H7 (cell line): ENCODE measurements at regions not wholly inside any gene's neighbourhood (a gene's known extent, or its start where the extent isn't known, plus 50 kb on each side); places are given as distances from the start of the nearest gene placed in this dataset.

Experiments used
- DNase-seq: peaks from one replicate; pipeline ENCODE4 v3.0.0; 2012
- H3K27me3 ChIP-seq: 2 replicates; pipeline ENCODE4 v1.6.0; 2011; ENCODE audit warnings: mild to moderate bottlenecking, low read length; ENCODE audit not compliant: control insufficient read depth, insufficient read depth
- H3K36me3 ChIP-seq: replicated peaks from 2 replicates; pipeline ENCODE4 v1.5.1; 2011; ENCODE audit warnings: low read length; ENCODE audit not compliant: control insufficient read depth, insufficient read depth
- H3K4me3 ChIP-seq: 2 replicates; pipeline ENCODE4 v1.5.1; 2011; ENCODE audit warnings: low read depth, mild to moderate bottlenecking, control low read depth, low read length, moderate library complexity; ENCODE audit not compliant: insufficient read depth

DNA sequence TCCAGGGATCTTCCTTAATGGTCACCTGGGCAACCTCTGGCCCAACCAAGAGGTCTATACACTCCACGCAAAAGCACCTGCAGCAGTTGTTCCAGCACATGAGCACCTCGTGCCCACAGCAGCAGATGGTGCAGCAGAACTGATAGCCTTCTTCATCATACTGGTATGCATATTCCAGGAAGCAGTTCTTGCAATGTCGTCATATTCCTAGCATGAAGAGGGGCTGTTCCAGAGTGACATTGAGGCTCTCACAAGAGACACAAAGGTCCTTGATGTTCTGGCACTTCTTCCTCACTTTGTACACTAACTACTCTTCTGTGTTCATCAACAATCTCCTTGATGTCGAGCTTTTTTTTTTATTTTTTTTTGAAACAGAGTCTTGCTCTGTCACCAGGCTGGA is 386.2 kb downstream of the MEIS1 start:
- Histone ChIP-seq H3K36me3 (no peaks in the 10 kb centered on the region), H3K4me3 (no peak overlapping the region), H3K27me3 (no peaks in the 10 kb centered on the region)
- DNase-seq, result no peak

DNA sequence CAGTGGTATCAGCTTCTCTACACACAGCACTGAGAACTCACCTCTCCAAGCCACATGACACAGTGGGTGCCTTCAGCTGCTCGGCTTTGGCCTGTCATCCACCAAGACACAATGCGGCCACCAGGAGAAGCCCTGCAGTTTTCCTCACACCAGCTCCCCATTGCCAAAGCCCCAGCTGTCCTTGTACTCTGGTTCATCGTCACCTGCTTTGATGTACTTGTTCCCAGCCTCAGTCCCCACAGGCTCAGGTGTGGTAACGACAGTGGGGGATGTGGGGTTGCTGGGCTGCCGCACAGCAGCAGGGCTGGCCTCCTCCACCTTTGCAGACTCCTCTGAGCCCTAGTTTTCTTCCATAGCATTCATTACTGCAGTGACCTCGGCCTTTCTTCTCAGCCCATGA is 387.3 kb downstream of the MEIS1 start:
- DNase-seq, result no peak
- Histone ChIP-seq H3K27me3 (no peaks in the 10 kb centered on the region), H3K4me3 (no peak overlapping the region), H3K36me3 (no peaks in the 10 kb centered on the region)

DNA sequence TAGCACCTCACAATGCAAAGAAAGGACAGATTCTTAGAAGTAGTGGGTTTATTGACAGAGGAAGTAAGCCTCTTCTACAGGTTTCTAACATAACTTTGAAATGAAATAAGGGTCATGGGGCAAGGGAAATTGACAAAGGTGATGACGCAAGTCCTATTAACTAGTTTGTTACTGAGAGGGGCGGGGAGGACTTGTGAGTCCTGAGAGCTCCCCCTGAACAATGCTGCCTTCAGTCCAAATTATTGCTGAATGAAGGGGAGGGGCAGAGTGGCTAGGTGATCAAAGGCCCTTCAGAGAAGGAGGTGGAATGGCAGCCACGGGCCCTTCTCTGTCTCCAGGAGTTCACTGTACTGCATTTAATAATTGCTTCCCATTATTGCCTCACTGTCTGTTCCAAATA is 390.0 kb downstream of the MEIS1 start:
- no peak for DNase-seq

DNA sequence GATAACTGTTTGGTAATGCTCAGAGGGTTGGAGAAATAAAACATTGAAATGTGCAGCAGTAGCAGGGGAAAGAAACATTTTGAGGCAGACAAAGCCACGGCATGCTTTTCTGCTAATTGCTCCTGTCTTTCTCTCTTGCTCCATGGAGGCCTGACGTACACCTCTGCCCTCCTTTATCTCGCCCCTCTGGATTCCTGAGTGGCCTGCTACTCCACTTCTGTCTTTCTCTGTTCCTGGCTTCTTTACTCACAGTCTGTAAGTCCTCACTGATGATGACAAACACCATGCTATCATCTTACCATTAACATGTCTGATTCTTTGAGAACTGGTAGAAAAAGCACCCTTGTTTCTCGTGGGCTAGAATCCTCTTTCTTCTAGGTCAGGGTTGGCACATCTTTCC is 392.9 kb downstream of the MEIS1 start:
- no peak overlapping the region for H3K4me3 ChIP-seq
- no peak for DNase-seq
- no peaks in the 10 kb centered on the region for H3K36me3 ChIP-seq

More for the DNA sequence above, 390.0 kb downstream of the MEIS1 start:
- Histone ChIP-seq H3K4me3 (no peak overlapping the region), H3K27me3 (no peaks in the 10 kb centered on the region), H3K36me3 (no peaks in the 10 kb centered on the region)

DNA sequence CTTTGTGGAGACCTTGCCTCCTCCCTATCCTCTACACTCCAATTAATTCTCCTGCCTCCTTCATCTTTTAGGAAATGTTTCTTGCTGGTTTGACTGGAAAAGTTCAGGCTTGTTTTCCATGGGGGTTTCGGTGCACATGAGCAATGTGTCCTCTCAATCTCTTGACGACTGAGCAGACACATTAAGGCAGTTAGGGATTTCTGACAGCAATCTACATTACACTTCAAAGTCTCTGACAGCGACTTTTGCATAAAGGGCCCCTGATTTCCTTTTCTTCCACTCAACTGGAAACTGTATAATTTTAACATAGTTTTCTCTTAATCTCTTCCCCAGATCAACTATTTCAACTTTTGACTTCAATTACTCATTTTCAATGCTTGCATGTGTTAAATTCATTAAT is 394.0 kb downstream of the MEIS1 start:
- DNase-seq, result no peak
- Histone ChIP-seq H3K27me3 (no peaks in the 10 kb centered on the region), H3K4me3 (no peak overlapping the region), H3K36me3 (no peaks in the 10 kb centered on the region)

More for the DNA sequence above, 392.9 kb downstream of the MEIS1 start:
- H3K27me3 ChIP-seq, result no peaks in the 10 kb centered on the region

DNA sequence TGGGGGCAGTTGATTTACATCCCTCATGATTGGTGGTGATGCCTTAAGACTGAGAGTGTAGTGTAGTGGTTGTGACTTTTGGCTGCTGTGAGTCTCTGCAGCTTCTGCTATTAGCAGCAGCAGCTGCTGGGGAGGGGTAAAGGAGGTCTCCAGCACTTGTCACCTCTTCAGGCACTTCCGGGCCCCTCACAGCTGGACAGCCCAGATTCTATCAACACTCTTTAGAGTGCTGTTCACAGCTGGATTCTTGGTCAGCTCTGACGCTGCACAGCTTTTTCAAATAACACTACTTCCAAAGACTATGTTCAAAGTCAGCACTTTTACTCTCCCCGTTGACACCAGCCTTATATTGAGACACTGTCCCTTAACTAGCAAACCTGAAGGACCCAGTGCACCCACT is 396.0 kb downstream of the MEIS1 start:
- no peaks in the 10 kb centered on the region for H3K27me3 ChIP-seq
- H3K4me3 ChIP-seq, result no peak overlapping the region
- H3K36me3 ChIP-seq, result no peaks in the 10 kb centered on the region
- no peak for DNase-seq

DNA sequence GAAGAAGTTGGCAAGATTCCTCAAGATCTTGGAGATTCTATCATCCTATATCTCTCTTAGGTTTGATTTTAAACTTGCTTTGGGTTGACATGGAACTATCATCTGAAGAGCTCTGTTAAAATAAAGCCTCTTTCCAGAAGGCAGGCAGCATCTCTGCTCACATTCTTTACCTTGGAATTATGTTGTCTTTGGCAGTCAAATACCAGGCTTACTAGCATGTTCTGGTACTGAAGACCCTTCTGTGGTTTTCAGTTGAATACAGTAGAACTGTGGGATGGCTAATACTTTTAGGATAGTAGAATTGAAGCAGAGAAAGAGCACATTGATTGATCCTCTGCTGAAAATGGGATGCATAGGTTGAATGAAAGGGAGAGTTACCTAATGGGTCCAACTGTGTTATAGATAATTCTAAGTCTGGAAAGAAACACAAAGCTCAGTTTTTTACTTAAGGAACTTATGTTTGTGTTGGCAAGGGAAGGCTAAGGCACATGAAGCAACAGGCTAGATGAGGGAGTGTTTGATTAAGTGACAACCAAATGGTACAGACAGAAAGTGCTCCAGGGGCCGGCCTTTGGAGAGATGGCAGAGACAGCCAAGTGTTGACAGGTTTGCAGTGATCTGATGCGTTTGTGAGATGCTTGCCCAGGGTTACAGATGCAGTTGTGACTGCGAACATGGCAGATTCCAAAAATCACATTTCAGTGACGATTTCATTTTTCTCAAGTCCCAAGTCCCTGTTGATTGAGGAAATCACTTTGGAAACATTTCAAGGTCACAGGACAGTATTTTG is 397.9 kb downstream of the MEIS1 start:
- Histone ChIP-seq H3K36me3 (no peaks in the 10 kb centered on the region), H3K27me3 (no peaks in the 10 kb centered on the region), H3K4me3 (no peak overlapping the region)
- no peak for DNase-seq

DNA sequence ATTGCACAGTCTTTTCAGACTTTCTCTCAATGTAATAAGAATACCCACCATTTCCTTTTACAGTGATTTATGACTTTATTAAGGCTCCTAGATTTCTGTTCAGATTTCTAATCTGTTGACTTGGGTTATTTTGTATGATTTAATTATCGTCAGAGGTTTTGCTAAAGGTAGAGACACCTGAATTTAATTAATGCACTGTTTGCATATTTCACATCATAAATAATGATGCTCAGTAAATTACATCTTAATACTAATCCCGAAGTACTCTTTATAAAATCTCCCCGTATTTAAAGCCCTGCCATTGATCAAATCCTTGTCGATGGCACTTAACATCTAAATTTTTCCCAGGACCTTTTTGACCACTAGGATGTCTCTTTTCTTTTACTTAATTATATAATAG is 399.9 kb downstream of the MEIS1 start:
- DNase-seq, result no peak
- Histone ChIP-seq H3K27me3 (no peaks in the 10 kb centered on the region), H3K36me3 (no peaks in the 10 kb centered on the region), H3K4me3 (no peak overlapping the region)

DNA sequence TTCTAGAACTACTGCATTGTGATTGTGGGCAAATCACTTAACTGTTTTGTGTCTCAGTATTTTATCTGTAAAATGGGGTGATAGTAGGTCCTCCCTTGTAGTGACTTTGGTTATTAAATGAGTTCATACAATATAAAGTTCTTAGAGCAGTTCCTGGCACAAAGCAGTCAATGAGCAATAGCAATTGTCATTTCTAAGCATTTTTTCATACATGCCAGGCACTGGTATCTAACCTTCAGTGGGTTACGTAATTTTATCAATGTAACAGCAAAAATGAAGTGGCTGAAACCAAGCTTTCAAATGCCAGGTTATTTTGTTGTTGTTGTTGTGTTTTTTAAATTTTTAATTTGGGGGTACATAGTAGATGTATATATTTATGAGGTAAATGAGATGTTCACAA is 401.9 kb downstream of the MEIS1 start:
- no peaks in the 10 kb centered on the region for H3K36me3 ChIP-seq
- DNase-seq, result no peak
- no peaks in the 10 kb centered on the region for H3K27me3 ChIP-seq

DNA sequence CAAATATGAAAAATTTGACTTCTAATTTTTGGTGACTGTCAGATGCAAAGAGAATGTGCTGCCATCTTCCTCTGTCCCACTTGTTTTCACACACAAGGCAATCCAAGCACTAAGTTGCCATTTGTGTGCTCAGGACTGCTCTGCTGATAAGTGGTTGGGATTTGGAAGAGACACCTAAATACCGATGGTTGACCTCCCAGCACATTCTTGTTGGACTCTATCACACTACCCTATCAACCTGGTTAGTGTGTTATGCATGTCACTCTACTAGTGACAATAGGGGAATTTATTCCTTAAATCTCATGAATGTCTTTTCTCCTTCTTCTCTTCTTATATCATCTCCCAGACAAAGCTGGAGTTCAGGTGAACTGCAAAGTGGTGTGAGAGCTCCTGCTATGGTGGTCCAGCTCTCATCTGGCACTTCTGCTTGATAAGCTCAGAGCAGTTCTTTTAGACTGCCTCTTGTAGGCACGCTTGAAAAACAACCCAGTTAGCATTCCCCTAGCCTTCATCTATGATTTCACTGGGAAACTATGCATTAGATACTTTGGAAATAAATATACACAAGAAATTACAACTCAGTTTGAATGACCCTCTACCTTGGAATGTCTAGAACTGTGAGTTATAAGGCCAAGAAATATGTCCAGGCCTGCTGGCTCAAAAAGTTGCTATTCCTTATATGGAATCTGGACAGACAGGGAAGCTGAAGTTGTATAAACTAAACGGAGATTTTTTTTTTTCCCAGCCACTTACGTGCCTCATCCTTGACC is 404.8 kb downstream of the MEIS1 start:
- Histone ChIP-seq H3K4me3 (no peak overlapping the region), H3K36me3 (no peaks in the 10 kb centered on the region)
- no peak for DNase-seq

More for the DNA sequence above, 401.9 kb downstream of the MEIS1 start:
- no peak overlapping the region for H3K4me3 ChIP-seq

DNA sequence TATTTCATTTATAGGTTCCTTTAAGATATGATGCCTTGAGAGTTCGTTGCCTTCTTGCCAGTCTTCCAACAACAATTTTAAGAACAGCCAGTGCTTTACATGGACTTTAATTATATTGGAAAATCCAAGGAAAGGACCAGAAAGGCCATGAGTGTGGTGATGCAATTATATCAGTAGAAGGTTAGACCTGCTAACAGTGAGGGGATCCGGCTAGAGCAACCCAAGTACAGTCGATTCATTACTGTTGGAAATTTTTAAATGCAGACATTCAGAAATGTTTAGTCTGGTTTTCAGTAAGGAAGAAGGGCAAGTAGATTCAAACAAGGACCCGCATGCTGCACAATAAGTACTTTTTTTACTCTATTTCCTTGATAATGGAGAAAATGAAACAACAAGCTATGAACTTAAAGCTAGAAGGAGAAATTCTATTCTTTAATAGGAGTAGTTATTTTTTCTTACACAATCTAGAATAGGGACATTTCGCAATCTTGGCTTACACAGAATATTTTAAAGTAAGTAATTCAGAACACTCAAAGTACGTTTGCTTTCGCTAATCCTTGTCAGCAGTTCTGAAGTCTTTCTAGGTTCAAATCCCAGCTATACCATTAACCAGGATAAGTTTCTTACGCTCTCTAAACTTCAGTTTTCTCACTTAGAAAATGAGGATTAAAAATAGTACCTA is 405.5 kb downstream of the MEIS1 start:
- Histone ChIP-seq H3K4me3 (no peak overlapping the region), H3K36me3 (no peaks in the 10 kb centered on the region), H3K27me3 (no peaks in the 10 kb centered on the region)
- DNase-seq, result no peak

More for the DNA sequence above, 404.8 kb downstream of the MEIS1 start:
- no peaks in the 10 kb centered on the region for H3K27me3 ChIP-seq

DNA sequence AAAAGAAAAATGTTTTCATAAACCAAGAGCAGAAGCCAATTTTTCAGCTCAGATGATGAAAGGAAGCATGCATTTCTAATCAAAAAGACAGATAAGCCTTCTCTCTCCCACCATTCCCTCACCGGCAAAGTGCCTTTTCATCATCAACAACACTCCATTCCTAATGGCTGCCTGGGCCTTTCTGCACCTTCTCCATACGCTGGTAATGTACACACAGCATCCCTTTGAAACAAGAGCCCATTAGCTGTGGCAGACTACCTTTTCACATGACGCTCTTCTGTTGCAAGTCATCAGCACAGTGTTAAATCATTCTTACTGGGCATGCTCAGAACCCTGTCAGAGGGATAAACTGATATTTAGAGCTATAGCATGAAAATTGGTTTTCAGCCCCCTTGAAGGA is 408.9 kb downstream of the MEIS1 start:
- no peak for DNase-seq
- Histone ChIP-seq H3K36me3 (no peaks in the 10 kb centered on the region), H3K4me3 (no peak overlapping the region), H3K27me3 (no peaks in the 10 kb centered on the region)

DNA sequence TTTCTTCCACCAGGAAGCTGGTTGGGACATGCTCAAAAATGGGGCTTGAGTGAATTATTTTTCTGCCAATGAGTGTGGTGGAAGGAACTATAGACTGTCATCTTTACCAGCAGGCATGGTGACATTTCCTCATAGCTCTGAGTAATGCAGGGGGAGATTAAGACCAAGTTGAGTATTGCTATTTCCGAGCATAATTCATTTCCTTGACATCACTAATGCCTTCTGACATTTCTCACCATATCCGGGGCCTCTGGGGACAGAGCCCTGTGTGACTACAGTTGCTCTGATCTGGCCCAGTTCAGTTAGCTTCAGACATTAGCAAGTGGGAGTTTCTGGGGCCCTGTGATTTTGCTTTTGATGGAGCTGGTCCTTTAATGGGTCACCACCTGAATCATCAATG is 410.4 kb downstream of the MEIS1 start:
- DNase-seq, result no peak
- H3K27me3 ChIP-seq, result no peaks in the 10 kb centered on the region
- no peak overlapping the region for H3K4me3 ChIP-seq
- H3K36me3 ChIP-seq, result no peaks in the 10 kb centered on the region

DNA sequence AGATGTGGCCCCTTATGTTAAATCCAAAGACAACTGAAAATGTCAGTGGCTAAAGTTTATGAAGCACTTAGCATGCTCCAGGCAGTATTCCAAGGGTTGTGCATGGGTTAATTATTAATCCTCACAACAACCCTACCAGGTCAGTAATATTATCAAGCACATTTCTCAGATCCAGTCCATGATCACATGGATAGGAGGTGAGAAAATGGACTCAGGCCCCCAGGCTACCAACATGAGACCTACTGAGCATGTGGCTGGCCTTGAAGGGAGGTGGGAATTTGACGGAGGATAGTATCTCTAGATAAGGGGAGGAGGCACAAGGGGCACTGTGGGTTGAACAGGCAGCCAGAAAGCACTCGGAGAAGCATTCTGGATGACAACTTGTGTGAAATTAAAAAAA is 412.0 kb downstream of the MEIS1 start:
- Histone ChIP-seq H3K4me3 (no peak overlapping the region), H3K36me3 (no peaks in the 10 kb centered on the region), H3K27me3 (no peaks in the 10 kb centered on the region)
- DNase-seq, result no peak
